ENCODE measurements at regions not wholly inside any gene's neighbourhood (a gene's known extent, or its start where the extent isn't known, plus 50 kb on each side); places are given as distances from the start of the nearest gene placed in this dataset.

DNA sequence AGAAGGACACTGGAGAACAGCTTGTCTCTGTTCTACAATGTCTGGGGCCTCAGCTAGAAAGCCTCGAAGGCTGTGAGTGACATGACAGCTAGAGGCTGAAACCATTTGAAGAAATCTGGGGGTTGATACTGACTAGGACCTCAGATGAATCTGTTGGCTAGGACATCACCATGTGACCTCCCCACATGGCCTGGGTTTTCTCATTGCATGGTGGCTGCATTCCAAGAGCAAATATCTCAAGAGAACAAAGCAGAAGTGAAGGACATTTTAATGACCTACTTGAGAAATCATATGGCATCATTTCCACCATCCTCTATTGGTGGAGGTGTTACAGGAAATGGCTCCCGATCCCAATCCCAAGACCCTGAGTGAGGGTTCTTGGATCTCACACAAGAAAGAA lies 450.6 kb upstream of the AUTS2 start:
- no peaks in the 10 kb centered on the region for H3K27me3 ChIP-seq (replicated peaks; ENCODE audit: insufficient read depth, low read length)
- no peak overlapping the region for H3K4me2 ChIP-seq (ENCODE audit: low read depth, low read length)
- no peaks in the 10 kb centered on the region for H3K9me2 ChIP-seq (replicated peaks; ENCODE audit: insufficient read depth, low read length)
- no peak for DNase-seq
- H3F3A ChIP-seq (ENCODE audit: insufficient read depth, low read length): no peaks in the 10 kb centered on the region
- H4K20me1 ChIP-seq (ENCODE audit: insufficient read depth, low read length): no peaks in the 10 kb centered on the region
- H3K36me3 ChIP-seq (replicated peaks; ENCODE audit: insufficient read depth, low read length): no peaks in the 10 kb centered on the region
- TF ChIP-seq, protein P1, sequence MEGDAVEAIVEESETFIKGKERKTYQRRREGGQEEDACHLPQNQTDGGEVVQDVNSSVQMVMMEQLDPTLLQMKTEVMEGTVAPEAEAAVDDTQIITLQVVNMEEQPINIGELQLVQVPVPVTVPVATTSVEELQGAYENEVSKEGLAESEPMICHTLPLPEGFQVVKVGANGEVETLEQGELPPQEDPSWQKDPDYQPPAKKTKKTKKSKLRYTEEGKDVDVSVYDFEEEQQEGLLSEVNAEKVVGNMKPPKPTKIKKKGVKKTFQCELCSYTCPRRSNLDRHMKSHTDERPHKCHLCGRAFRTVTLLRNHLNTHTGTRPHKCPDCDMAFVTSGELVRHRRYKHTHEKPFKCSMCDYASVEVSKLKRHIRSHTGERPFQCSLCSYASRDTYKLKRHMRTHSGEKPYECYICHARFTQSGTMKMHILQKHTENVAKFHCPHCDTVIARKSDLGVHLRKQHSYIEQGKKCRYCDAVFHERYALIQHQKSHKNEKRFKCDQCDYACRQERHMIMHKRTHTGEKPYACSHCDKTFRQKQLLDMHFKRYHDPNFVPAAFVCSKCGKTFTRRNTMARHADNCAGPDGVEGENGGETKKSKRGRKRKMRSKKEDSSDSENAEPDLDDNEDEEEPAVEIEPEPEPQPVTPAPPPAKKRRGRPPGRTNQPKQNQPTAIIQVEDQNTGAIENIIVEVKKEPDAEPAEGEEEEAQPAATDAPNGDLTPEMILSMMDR (IDR thresholded peaks at IDR 0.05; ENCODE audit: low read length): no peak
- TF ChIP-seq EZH2phosphoT487 (IDR thresholded peaks at IDR 0.05; ENCODE audit: low read length) (no peak), EZH2 (optimal IDR thresholded peaks at IDR 0.05; ENCODE audit: low read depth, low read length) (no peak)
- no peak overlapping the region for H2AFZ ChIP-seq (ENCODE audit: low read length)
- H3K79me2 ChIP-seq (ENCODE audit: low read length): no peaks in the 10 kb centered on the region
- no peak overlapping the region for H3K27ac ChIP-seq (ENCODE audit: low read length)
- H3K4me3 ChIP-seq (ENCODE audit: low read length): no peak overlapping the region
- H3K4me1 ChIP-seq (ENCODE audit: low read length): no peaks in the 10 kb centered on the region
- no peaks in the 10 kb centered on the region for H3K9me3 ChIP-seq (replicated peaks; ENCODE audit: insufficient read depth, low read length)
- H3K9ac ChIP-seq (ENCODE audit: low read length): no peak overlapping the region

DNA sequence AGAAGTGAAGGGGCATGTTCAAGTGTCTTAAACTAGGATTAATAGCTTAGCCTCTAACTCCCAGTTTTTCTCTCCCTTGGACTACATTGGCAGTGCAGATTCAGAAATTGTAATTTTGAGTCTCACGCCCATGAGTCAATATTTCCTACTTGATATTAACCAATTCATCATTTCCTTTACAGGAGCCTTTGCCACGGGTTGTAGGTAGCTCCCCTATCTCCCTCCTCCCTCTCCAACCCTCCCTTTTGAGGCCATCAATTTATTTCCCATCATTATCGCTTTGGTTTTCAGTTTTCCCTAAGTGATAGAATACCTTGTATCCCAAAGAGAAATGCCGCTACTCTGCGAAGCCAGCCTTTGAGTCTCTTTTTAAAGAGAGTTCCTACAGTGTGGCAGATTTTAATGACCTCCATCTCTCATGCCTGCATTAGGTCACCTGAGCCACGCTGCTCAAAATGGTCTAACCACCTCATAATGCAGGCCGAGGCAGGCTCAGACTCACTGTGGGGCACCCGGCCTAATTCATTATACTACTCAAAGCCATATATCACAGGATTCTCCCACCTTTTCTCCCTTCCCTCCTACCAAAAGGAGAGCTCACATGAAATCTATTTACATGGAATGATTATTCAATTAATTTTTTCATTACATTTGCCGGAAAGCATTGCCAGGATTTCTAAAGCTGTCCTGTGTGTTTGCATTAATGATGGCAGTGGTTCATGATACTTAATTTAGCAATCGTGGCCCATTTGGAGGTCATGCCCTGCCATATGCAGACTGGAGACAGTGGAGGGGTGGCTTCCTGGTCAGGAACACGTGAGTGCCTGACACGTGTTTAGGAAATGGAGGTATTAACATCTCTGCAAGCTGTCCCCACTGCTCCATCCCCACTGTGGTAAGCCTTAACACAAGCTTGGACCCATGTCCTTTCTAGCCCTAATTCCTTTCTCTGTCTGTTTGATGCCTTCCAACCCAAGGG lies 448.2 kb upstream of the AUTS2 start:
- Histone ChIP-seq H3K4me2 (ENCODE audit: low read depth, low read length) (no peak overlapping the region), H2AFZ (ENCODE audit: low read length) (no peak overlapping the region), H3K9me3 (replicated peaks; ENCODE audit: insufficient read depth, low read length) (no peaks in the 10 kb centered on the region), H3K4me1 (ENCODE audit: low read length) (no peaks in the 10 kb centered on the region), H3K9ac (ENCODE audit: low read length) (no peak overlapping the region), H3K79me2 (ENCODE audit: low read length) (no peaks in the 10 kb centered on the region), H3K9me2 (replicated peaks; ENCODE audit: insufficient read depth, low read length) (no peaks in the 10 kb centered on the region), H3K4me3 (ENCODE audit: low read length) (no peak overlapping the region), H3K36me3 (replicated peaks; ENCODE audit: insufficient read depth, low read length) (no peaks in the 10 kb centered on the region), H4K20me1 (ENCODE audit: insufficient read depth, low read length) (no peaks in the 10 kb centered on the region), H3F3A (ENCODE audit: insufficient read depth, low read length) (no peaks in the 10 kb centered on the region), H3K27ac (ENCODE audit: low read length) (no peak overlapping the region), H3K27me3 (replicated peaks; ENCODE audit: insufficient read depth, low read length) (no peaks in the 10 kb centered on the region)
- TF ChIP-seq, protein P1 (IDR thresholded peaks at IDR 0.05; ENCODE audit: low read length): no peak
- TF ChIP-seq EZH2phosphoT487 (IDR thresholded peaks at IDR 0.05; ENCODE audit: low read length): no peak
- TF ChIP-seq EZH2 (optimal IDR thresholded peaks at IDR 0.05; ENCODE audit: low read depth, low read length): no peak
- DNase-seq: no peak

DNA sequence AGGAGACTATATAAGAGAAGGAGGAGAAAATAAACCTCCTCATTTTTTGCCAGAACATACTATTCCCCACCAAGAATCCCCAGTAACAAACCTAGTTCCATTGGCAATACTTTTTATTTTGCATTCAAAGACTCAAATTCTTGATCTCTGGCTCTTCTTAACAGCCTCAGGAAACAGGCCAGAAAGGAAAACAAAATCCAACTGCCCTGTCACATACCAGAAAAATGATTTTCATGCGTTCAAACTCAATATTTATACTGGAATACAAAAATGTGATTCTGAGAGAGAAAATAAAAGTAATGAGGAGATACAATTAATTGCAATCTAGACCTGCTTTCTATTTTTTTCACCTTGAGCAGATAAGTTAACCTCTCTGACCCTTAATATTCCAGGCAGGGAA lies 435.9 kb upstream of the AUTS2 start:
- H2AFZ ChIP-seq (ENCODE audit: low read length): no peak overlapping the region
- H3K27me3 ChIP-seq (replicated peaks; ENCODE audit: insufficient read depth, low read length): no peaks in the 10 kb centered on the region
- H3K9ac ChIP-seq (ENCODE audit: low read length): no peak overlapping the region
- no peaks in the 10 kb centered on the region for H4K20me1 ChIP-seq (ENCODE audit: insufficient read depth, low read length)
- H3F3A ChIP-seq (ENCODE audit: insufficient read depth, low read length): no peaks in the 10 kb centered on the region
- no peaks in the 10 kb centered on the region for H3K79me2 ChIP-seq (ENCODE audit: low read length)
- TF ChIP-seq EZH2phosphoT487 (IDR thresholded peaks at IDR 0.05; ENCODE audit: low read length): no peak
- H3K9me2 ChIP-seq (replicated peaks; ENCODE audit: insufficient read depth, low read length): no peaks in the 10 kb centered on the region
- H3K4me2 ChIP-seq (ENCODE audit: low read depth, low read length): no peak overlapping the region
- no peak overlapping the region for H3K27ac ChIP-seq (ENCODE audit: low read length)
- no peaks in the 10 kb centered on the region for H3K4me1 ChIP-seq (ENCODE audit: low read length)
- DNase-seq: no peak
- H3K4me3 ChIP-seq (ENCODE audit: low read length): no peak overlapping the region
- H3K36me3 ChIP-seq (replicated peaks; ENCODE audit: insufficient read depth, low read length): no peaks in the 10 kb centered on the region
- H3K9me3 ChIP-seq (replicated peaks; ENCODE audit: insufficient read depth, low read length): no peaks in the 10 kb centered on the region
